LNCaP clone FGC (cell line): ENCODE measurements at regions not wholly inside any gene's neighbourhood (a gene's known extent, or its start where the extent isn't known, plus 50 kb on each side); places are given as distances from the start of the nearest gene placed in this dataset.

Experiments
- DNase-seq: peaks from one replicate; pipeline ENCODE4 v3.0.0-alpha.2; 2011; ENCODE audit warnings: low read depth
- H3K4me3 ChIP-seq: 2 replicates; pipeline ENCODE4 v1.5.1; 2011; ENCODE audit warnings: mild to moderate bottlenecking, low read depth, low read length, control low read depth
- TF ChIP-seq, protein P1 (sequence below): IDR thresholded peaks from 2 replicates; pipeline ENCODE4 v1.5.1; 2012; ENCODE audit warnings: mild to moderate bottlenecking; ENCODE audit not compliant: control insufficient read depth, insufficient read depth; ENCODE audit errors: extremely low read depth

GRCh38 chr11:115112754-115113153, 391.5 kb downstream of the CADM1 start:
- TF ChIP-seq, protein P1, sequence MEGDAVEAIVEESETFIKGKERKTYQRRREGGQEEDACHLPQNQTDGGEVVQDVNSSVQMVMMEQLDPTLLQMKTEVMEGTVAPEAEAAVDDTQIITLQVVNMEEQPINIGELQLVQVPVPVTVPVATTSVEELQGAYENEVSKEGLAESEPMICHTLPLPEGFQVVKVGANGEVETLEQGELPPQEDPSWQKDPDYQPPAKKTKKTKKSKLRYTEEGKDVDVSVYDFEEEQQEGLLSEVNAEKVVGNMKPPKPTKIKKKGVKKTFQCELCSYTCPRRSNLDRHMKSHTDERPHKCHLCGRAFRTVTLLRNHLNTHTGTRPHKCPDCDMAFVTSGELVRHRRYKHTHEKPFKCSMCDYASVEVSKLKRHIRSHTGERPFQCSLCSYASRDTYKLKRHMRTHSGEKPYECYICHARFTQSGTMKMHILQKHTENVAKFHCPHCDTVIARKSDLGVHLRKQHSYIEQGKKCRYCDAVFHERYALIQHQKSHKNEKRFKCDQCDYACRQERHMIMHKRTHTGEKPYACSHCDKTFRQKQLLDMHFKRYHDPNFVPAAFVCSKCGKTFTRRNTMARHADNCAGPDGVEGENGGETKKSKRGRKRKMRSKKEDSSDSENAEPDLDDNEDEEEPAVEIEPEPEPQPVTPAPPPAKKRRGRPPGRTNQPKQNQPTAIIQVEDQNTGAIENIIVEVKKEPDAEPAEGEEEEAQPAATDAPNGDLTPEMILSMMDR: no peak
- H3K4me3 ChIP-seq: no peak overlapping the region
- DNase-seq: no peak

DNA sequence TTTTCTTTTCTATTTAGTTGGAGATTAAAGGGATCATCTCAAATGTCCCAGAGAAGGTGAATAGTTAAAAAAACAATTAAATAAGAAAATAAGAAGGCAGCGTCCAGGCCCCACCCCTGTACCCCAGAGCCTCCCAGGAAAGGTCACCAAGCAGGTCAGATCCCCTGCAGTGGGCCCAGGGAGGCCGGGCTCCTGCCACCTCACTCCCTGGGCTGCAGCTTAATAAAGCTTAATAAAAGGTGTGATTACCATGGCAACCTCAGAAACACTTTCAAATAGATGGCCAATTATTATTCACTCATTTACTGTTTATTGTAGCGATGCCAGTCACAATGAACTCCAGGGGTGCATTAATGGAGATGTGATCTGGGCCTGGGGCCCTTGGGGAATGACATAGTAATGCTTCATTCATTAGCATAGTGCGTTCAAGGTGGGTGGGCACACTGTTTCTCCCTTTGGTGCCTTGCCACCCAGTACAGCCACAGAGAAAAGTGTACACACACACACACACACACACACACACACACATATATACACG, 386.2 kb downstream of the CADM1 start:
- DNase-seq: no peak
- TF ChIP-seq, protein P1: no peak
- no peak overlapping the region for H3K4me3 ChIP-seq

DNA sequence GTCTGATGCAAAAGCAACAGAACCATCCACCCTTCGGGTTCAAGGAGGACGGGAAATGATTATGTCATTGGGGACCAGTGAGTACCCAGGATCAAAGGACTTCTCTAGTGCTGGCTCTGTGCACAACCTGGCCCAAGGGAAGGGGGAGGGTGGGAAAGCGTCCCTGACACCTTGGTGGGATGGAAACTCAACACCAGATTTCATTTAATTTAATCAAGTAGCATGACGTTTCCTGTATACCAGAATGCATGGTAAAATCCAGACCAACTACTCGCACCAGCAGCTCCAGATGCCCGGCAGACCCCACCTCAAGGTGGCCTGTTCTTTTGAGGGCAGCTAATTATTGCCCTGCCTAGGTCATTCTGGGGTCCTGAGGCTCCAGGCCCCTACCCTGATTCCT, 385.1 kb downstream of the CADM1 start:
- DNase-seq: no peak
- TF ChIP-seq, protein P1: no peak
- no peak overlapping the region for H3K4me3 ChIP-seq
